Hematopoietic multipotent progenitor cell treated with erythropoietin and hydrocortisone succinate and interleukin-3 and kit ligand, for 6 days (in vitro differentiated cells): ENCODE measurements at regions not wholly inside any gene's neighbourhood (a gene's known extent, or its start where the extent isn't known, plus 50 kb on each side); places are given as distances from the start of the nearest gene placed in this dataset.
"Not testable (repeated sequence)": the region's sequence is repeated elsewhere in the genome, so short reads cannot be mapped to it uniquely, and the experiment has no call there.

Source experiments
- DNase-seq: peaks from one replicate; pipeline ENCODE4 v3.0.0-alpha.2; 2015

DNA sequence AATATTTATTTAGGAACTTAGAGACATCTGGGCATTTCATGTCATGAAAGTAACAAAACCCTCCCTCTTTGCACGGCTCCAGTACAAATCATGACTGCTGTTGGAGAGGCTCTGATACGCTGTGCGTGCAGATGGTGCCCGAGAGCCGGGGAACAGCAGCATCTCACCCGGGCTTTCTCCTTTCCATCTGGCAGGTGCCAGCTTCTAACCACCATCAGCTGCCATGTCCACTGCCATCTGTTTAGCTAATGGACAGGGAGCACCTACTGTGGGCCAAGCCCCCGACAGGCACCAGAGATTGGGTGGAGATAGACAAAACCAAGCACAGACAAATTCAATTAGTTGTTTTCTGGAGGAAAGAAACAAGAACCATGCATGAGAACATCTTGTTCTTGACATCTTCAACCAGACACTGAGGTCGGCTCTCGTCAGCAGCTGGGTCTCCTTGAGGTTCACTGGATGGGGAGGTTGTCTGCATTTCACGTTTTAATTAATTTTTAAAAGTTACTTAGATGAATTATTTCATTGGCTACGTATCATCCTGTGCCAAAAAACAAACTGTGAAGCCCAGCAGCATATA lies 323.7 kb downstream of the THBS2 start:
- DNase-seq, result no peak

DNA sequence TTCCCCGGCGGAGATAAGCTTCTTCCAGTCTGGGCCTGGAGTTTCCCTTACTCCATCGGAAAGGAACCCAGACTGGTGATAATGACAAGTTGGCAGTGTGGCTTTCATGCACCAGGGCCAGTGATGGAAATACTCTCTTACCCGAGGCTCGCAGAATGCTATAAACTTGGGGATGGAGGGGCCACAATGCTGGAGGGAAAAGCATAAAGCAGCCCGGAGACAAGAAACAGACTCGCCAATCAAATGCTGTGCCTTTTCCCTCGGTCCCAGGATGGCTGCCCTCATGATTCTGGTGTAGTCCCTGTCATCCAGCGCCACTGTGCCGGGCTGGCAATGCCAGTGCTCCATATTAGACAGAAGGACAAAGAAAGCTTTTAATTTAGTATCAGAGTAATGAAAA lies 325.6 kb downstream of the THBS2 start:
- no peak for DNase-seq

DNA sequence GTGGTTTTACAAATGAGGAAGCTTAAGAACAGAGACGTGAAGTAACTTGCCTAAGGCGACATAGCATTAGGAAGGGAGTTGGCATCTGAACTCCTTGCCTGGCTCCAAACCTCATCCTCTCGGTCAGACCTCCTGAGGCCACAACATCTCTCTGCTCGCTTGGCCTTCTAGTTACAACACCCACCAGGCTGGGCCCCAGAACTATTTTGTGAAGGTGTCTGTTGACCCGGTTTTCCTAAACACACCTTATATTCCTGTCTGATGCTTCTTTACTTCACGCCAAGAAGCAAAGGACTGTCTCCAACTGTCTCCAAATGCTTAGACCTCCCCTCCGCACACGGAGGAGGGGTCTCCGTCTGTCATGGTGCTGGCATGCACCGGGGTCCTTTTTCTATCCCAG lies 326.6 kb downstream of the THBS2 start:
- no peak for DNase-seq

DNA sequence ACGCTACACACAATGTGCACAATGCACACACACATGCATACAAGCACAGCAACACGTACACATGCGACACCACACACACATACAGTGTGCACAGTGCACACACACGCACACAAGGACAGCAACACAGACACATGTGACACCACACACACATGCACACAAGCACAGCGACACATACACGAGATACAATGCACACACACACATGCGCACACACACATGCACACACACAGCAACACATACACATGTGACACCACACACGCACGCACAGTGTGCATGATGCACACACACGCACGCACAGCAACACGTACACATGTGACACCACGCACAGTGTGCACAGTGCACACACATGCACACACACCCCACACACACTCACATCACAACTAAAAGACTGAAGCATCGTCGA lies 327.3 kb downstream of the THBS2 start:
- DNase-seq, result no peak

DNA sequence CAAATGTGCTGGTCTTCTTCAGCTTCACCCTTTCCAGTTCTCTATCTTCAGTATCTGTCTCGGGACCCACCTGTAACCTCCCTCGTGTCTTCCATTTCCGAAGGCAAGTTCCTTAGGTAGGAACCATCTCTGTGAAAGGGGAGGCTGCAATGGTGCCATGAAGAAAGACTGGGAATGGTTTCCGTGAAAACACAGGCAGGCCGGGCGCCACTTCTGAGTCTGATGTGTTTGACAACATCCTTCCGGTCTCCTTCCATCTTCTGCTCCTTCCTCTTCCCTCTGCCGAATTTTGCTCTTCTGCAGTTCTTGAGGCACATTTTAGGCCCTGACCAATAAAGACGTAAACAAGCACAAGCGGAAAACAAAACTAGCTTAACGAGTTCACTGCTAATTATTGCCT lies 328.0 kb downstream of the THBS2 start:
- no peak for DNase-seq

DNA sequence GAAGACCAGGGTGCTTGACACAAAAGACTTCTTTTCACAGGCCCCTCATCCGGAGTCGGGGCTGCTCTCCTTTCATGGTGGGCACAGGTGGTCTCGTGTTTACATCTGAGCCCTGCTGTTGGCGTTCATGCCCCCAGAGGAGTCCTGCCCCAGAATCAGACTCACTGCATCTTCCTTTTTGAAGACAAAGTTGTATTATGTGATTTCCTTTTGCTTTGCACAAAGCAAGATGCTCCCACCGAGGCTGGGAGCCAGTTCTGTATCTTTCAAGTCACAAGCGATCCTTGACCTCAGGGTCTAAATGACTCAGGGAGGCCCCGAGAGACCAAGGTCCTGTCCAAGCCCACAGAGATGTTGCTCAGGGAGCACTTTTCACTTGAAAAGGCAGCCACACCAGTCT lies 330.5 kb downstream of the THBS2 start:
- no peak for DNase-seq

DNA sequence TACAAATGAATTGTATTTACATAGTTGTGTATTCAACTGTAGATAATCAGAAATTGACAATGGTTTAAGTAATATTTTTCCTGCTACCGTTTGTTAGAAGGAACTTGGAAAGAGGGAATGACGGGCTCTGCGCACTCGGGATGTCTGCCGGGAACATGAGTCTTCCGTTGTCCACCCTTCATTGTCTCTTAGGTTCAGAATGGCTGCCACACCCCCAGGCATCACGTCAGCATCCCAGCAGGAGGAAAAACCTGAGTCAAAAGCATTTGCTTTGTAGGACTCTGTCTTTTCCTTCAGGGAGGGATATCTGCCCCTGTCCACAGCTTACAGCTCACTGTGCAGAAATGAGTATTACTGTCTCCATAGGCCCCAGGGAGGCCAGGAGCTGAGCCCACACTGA lies 331.2 kb downstream of the THBS2 start:
- DNase-seq, result no peak

DNA sequence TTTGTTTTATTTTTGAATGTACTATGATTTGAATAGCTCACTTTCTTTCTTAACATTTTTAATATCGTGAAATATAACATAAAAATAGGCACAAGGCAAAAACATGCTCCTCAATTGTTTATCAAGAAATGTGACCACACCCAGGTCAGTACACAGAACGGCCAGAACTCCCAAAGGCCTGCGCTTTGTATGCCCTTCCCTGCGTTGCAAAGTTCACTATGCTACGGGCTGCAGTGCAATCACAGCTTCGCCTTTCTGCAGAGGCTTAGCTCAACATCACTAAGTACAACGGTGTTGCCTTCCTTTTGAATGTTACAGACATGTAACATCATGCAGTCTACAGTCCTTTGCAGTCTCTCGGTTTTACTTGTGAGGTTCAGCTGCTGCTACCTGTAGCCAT lies 333.4 kb downstream of the THBS2 start:
- no peak for DNase-seq

DNA sequence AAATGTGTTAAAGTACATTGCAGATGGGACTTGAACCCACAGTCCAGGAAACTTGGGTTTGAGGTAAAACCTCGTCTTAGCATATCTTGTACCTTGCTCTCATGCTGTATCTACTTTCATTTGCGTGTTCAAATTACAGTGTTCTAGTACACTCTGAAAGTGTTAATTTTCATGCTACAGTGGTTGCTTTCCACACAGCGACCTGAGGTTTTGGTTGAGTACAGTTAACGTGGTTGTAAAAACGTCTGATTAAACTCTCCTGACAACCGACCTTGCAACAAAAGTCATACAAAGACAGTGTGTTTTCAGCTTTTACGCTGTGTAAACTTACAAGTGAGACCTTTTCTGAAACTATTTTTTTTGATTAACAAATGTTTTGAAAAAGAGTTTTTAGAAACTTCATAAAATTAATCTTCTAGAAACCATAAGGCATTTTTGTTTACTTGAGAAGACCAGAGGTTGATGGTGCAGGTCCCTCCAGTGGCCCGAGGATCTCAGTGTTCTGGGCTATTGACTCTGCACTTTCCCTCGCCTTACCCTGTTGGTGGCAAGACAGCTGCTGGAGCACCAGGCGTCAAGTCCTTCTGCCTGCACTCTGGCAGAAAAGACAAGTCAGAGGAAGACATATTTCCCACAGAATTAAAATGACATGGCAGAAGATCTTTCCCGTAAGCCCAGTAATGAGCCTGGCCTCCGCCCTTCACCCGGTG lies 334.0 kb downstream of the THBS2 start:
- no peak for DNase-seq

DNA sequence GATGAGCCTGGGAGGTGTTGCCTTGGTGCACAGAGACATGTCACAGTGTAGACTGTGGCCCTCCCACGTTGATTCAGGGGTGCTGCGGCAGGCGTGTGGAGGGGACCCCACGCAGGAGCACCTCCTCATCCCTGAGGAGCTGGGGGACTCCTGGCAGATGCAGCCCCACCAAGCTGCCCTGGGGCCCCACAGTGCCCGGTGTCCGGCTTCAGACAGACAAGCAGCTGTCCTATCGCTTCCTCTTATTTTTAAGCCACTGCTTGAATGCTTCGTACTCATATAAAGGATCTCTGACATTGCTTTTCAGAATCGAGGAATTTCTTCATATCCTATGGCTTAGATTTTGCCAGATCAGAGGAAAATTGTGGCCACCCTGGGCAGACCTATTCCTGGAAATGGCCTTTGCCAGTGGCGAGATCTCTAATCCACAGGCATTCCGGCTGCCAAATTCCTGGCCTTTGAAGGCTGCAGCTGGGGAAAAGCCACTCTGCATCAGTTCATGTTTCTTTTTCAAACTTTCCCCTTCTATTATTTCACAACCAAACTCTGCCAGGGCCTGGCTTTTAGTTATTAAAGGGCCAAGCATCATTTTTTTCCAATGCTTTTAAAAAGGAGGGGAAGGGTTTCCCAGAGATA lies 337.0 kb downstream of the THBS2 start:
- DNase-seq, result no peak

DNA sequence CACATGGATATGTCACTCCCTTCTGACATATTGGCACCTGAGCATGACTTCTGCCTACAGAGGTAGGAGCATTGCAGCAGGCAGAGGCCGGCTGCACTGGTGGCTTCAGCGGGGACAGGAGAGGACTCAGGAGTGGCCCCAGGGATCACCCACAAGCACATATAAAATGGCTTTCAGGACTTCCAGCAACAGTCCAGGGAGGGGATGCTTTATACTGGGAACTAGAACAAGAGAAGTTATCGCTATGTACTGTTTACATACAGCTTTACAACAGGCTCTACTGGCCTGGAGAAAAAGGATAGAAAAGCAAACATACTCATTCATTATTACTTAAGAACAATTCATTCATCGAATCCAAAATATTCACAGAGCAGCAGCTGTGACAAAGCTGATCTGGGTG lies 337.8 kb downstream of the THBS2 start:
- no peak for DNase-seq

DNA sequence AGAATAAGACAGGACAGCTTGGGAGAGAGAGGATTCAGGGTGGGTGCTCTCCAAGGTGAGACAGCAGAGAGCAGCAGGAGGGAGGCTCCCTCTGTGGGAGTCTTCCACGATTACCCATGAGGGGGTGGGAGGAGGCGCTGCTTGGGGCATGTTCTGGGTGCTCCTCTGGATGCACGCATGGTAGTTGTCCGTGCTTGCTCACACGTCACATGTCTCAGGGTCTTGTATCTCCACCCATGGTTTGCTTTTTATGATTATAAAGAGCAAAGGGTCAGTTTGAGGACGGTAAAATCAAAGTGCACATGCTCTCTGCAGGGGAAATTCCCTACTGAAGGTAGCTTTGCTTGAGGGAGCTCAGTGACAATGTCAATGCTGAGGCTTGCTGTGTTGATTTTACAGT lies 338.4 kb downstream of the THBS2 start:
- no peak for DNase-seq

DNA sequence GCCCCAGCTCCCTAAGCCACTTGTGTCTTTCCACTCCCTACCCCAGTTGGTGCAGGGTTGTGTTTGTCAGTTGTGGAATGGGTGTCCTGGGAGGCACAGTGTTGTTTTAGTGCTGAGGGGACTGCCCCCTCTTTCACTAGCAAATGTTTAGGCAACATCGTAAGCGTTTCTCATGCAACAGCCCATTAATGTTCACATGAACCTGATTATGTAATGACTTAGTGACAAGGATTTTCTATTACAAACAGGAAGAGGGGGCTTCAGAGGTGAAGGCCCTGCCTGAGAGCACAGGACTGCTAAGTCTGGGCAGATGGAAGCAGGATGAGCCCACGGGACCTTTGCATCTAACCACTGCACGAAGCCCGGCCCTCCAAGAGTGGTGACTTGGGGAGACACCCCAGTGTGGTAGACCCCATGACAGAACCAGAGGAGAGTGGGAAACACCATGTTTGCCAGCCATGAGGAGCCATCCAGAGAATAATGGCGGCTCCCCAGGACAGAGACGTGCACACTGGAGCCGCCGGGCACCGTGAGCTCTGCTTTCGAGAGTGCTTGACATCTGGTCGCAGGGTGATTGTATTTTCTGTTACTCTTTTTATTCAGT lies 339.7 kb downstream of the THBS2 start:
- DNase-seq, result no peak

DNA sequence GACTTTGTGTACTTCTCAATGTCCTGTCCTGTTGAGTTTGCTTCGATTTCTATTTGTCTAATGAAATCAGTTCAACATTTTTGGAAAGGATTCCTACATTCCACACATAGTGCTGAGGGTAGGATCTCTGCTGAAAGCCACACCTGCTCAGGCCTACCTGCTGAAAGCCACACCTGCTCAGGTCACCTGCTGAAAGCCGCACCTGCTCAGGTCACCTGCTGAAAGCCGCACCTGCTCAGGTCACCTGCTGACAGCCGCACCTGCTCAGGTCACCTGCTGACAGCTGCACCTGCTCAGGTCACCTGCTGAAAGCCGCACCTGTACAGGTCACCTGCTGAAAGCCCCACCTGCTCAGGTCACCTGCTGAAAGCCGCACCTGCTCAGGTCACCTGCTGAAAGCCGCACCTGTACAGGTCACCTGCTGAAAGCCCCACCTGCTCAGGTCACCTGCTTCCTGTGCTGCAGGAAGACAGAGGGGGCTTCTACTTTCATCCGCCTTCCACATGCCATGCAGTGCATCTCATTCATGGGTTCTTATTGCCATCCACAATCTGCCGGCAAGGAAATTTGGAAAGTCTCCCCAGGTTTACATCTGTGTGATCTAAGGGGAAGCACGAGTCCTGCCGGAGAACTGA lies 340.3 kb downstream of the THBS2 start:
- DNase-seq, result not testable (repeated sequence)

DNA sequence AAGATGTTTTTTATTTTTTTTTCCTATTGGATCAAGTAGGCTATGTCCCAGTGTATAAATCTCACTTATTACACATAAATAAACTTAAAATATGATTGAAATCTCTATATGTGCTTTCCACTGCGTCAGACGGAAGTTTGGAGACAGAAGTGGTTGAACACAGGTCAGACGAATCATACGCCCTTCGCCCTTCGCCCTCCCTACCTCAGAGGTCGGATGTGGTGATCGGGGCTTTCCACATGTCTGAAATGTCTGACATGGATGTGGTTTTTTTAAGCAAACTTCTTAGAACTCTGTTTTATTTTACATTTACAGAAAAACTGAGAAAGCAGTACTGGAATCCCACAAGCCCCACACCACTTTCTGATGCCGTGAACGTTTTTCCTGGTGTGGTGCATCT lies 344.4 kb downstream of the THBS2 start:
- no peak for DNase-seq

DNA sequence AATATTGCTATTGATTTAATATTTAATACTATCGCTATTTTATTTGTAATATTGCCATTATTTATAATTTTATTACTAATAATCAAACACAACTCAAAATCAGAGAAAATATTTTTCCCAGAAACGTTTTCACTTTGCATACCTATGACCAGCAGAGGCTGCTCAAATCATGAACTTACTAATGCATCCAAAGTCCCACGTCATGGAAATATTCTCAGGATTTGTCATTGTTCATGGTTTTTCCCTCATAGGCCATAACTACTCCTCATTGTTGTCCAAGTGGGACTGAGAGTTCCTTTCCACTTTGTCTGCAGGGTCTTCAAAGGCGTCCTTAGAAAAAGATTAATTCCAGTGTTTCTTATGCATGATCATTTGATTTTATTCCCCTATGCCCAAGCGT lies 344.8 kb downstream of the THBS2 start:
- no peak for DNase-seq

DNA sequence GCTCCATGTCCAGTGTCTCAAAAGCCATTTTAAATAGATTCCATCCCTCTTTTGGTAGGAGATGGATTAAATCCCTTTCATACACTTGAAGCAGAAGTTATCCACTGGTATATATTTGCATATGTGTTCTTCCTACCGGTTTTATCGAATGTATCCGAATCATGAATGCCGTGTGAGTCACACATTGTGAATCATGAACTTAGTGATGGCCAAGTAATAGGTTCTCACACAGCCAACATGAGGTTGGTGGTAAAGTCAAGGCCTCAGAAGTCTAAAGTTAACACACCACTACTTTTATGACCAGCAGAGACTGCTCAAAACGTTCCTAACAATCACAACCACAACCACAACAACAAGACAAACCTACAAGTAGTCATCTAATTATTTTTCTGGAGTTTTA lies 345.5 kb downstream of the THBS2 start:
- no peak for DNase-seq

DNA sequence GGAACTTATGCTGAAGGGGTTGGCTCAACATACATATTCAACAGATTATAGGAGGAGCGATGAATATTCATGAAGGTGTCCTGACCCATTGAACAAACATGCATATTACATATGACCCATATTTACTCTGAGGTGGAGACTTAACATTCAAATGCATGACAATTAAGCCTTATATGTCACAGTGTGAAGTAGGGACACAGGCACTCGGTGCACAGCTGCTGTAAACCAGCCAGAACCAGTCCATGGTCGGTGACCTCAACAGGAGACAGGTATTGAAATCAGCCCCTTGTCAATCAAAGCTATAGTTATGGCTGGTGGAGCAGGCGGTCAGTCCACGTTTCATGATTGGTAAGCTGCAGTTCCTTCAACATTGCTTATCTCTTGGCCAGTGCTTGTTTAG lies 347.3 kb downstream of the THBS2 start:
- DNase-seq, result no peak

DNA sequence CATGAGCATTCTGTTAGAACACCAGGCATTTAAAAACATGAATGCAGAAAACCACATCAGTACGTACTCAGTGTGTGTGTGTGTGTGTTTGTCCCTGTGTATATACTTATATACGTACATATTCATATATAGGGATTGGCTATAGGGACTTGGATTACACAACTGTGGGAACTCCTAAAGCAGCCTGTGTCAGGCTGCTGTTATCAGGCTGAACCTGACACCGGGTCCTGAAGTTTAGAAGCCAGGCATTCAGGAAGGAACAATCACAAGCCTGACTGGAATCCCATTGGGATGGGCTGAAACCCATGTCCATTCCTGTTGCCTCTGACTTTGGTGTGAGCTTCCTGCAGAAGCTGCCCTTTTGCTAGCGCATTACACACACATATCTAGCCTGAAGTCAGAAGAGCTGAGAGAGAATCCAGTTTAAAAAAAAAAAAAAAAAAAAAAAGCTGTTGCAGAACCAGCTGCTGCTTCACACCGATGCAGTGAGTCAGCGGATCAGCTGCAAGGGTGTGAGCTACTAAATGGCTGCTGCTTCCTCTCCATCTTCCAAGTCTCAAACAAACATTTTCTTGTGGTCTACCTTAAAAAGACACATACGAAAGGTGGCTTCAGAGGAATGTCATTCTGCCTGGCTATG lies 348.1 kb downstream of the THBS2 start:
- no peak for DNase-seq

DNA sequence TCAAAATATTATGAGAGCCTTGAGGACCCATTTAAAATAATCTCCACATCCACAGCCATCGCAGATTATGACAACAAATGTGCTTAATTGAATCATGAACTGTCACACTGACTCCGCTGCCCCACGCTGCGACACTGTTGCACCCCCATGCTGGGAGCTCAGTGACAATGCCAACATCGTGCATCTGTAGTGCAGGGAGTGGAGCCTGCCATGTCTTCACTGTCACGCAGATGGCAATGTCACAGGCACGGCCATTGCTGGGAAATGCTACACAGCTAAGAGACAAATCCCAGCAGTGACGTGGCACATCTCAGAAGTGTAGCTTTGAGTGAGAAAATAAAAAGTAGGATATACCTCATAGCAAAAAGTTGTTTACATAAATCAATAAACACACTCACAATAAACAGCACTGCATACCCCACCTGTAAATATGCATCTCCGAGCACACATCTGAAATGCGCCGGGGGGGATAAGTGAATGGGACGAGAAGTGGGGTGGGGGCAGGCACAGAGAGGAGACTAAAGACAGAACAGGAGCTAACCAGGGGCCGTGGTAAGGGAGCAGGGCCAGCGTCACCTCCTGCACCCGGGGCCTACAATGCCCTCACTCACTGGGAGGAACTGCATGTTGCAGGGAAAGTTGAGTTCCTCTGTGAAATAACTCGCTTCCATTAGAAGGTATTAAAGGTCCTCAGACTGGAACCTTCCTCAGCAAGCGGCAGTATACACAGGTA lies 349.9 kb downstream of the THBS2 start:
- no peak for DNase-seq

DNA sequence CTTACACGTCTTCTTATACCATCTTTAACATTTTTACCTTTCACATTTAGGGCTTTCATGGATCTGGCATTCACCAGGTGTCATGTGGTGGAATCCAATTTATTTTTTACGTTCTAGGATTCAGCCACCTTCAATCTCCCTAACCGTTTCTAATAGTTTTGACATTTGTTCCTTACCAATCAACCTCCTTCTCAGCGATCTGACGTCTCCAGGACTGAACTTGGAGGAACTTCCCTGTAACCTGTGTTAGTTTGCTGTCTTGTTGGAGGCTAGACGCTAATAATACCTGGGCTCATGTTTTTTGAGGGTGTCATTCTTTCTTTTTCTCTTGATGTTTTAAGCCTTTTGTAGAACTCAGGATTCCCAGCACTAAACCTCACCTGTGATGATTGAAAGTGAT lies 351.6 kb downstream of the THBS2 start:
- no peak for DNase-seq

DNA sequence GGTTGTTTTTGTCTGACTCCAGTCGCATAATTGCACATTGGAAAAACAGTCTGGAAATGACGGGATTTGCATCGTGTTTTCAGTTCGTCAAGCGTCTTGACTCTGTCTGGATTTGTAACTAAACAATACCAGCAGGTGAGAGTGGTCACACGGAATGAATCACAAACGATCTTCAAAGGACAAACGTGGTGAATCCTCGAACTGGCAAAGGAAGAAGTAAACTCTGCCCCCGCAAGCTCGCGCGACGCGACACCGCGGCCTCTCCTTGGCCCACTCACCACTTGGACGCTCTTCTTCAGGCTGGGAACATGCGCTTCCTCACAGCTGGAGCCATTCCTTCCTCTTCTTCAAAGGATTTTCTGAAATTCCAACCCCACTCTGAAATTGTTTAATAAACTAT lies 352.6 kb downstream of the THBS2 start:
- no peak for DNase-seq

DNA sequence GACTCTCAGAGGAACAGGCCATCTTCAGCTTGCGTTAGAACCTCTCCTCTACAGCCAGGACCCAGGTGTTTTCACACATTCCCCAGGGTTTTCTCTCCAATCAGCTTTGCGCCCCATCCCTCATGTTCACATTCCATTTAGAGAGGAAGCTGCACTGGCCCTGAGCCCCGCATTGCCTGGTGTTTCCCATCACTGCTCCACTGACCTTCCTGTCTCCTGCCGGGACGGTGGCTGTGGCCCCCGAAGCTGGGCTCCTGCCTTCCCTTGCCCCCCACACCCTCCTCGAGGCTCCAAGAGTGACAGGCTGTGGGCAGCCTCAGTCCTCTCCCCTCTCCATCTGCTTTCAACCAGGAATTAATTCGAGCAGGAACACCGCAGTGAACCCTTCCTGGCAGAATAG lies 357.3 kb downstream of the THBS2 start:
- DNase-seq, result no peak
